Muscle of leg (tissue), 3 donors: ENCODE measurements at regions not wholly inside any gene's neighbourhood (a gene's known extent, or its start where the extent isn't known, plus 50 kb on each side); places are given as distances from the start of the nearest gene placed in this dataset.
"Not testable (repeated sequence)": the region's sequence is repeated elsewhere in the genome, so short reads cannot be mapped to it uniquely, and the experiment has no call there.

Experiments used
- DNase-seq: peaks from one replicate; pipeline ENCODE4 v3.0.0; 2013
- H3K27ac ChIP-seq: one replicate; pipeline ENCODE4 v1.5.1; 2013; ENCODE audit warnings: mild to moderate bottlenecking, low read length, control low read depth
- H3K27me3 ChIP-seq: one replicate; pipeline ENCODE4 v1.6.1; 2013; ENCODE audit warnings: low read length; ENCODE audit not compliant: control insufficient read depth, insufficient read depth
- H3K36me3 ChIP-seq: one replicate; pipeline ENCODE4 v1.6.1; 2013; ENCODE audit warnings: low read length; ENCODE audit not compliant: control insufficient read depth, insufficient read depth
- H3K4me1 ChIP-seq: one replicate; pipeline ENCODE4 v1.6.1; 2013; ENCODE audit warnings: low read length; ENCODE audit not compliant: control insufficient read depth, insufficient read depth
- H3K4me3 ChIP-seq: one replicate; pipeline ENCODE4 v1.5.1; 2013; ENCODE audit warnings: low read length, control low read depth
- H3K9me3 ChIP-seq: replicated peaks from 2 replicates; pipeline ENCODE4 v1.6.1; 2013; ENCODE audit warnings: low read depth, low read length; ENCODE audit not compliant: control insufficient read depth
- WGBS: methylation state at CpG from one replicate; pipeline ENCODE4 v1.1.5; 2013; ENCODE audit warnings: missing lambda C conversion rate; ENCODE audit not compliant: insufficient coverage; 5-methylcytosine and 5-hydroxymethylcytosine counted together

GRCh38 chrX:92278556-92278955 is 499.4 kb downstream of the PCDH11X start:
- not testable (repeated sequence) for H3K9me3 ChIP-seq, H3K27ac ChIP-seq, H3K4me1 ChIP-seq, H3K27me3 ChIP-seq, DNase-seq, H3K4me3 ChIP-seq, H3K36me3 ChIP-seq
- WGBS: 91% methylated on average over 5 of the region's 7 CpGs

GRCh38 chrX:92280347-92280746 is 501.2 kb downstream of the PCDH11X start:
- not testable (repeated sequence) for H3K27ac ChIP-seq, H3K27me3 ChIP-seq, H3K36me3 ChIP-seq, DNase-seq, H3K9me3 ChIP-seq, H3K4me1 ChIP-seq, H3K4me3 ChIP-seq
- no CpG with 5 or more reads among the region's 2 CpGs for WGBS

- Histone ChIP-seq H3K9me3 (no peaks in the 10 kb centered on the region), H3K27ac (no peak overlapping the region), H3K27me3 (no peaks in the 10 kb centered on the region), H3K36me3 (no peaks in the 10 kb centered on the region), H3K4me1 (no peaks in the 10 kb centered on the region), H3K4me3 (no peak overlapping the region)
- no peak for DNase-seq
- WGBS: no CpG with 5 or more reads among the region's 3 CpGs
Measured at GRCh38 chrX:92283308-92283707, 504.1 kb downstream of the PCDH11X start.

GRCh38 chrX:92298067-92298466 is 518.9 kb downstream of the PCDH11X start:
- H3K27me3 ChIP-seq, H3K27ac ChIP-seq, H3K36me3 ChIP-seq, DNase-seq, H3K9me3 ChIP-seq, H3K4me1 ChIP-seq, H3K4me3 ChIP-seq: not testable (repeated sequence)
- no CpG with 5 or more reads among the region's 3 CpGs for WGBS

GRCh38 chrX:92333194-92333593 is 554.0 kb downstream of the PCDH11X start:
- H3K9me3 ChIP-seq: not testable (repeated sequence)

GRCh38 chrX:92351065-92351464 is 571.9 kb downstream of the PCDH11X start:
- H3K4me3 ChIP-seq, H3K27me3 ChIP-seq, H3K4me1 ChIP-seq, DNase-seq, H3K36me3 ChIP-seq, H3K9me3 ChIP-seq, H3K27ac ChIP-seq: not testable (repeated sequence)
- WGBS: 40% methylated on average over 1 of the region's 6 CpGs

More at GRCh38 chrX:92333194-92333593, 554.0 kb downstream of the PCDH11X start:
- no CpG with 5 or more reads among the region's 5 CpGs for WGBS
- H3K27me3 ChIP-seq, DNase-seq, H3K4me1 ChIP-seq, H3K4me3 ChIP-seq, H3K36me3 ChIP-seq, H3K27ac ChIP-seq: not testable (repeated sequence)

- Histone ChIP-seq H3K27ac (no peak overlapping the region), H3K4me3 (no peak overlapping the region), H3K36me3 (no peaks in the 10 kb centered on the region), H3K4me1 (no peaks in the 10 kb centered on the region), H3K27me3 (no peaks in the 10 kb centered on the region), H3K9me3 (no peaks in the 10 kb centered on the region)
- no peak for DNase-seq
- no CpG with 5 or more reads among the region's 2 CpGs for WGBS
Measured at GRCh38 chrX:92351511-92351910, 572.3 kb downstream of the PCDH11X start.
